GM19023 (cell line): ENCODE measurements at regions not wholly inside any gene's neighbourhood (a gene's known extent, or its start where the extent isn't known, plus 50 kb on each side); places are given as distances from the start of the nearest gene placed in this dataset.

Experiments
- ATAC-seq: cut with Tn5 transposase; IDR thresholded peaks from one replicate; pipeline ENCODE4 v1.9.1; 2021; ENCODE audit warnings: mild to moderate bottlenecking, moderate library complexity; ENCODE audit not compliant: unreplicated experiment

DNA sequence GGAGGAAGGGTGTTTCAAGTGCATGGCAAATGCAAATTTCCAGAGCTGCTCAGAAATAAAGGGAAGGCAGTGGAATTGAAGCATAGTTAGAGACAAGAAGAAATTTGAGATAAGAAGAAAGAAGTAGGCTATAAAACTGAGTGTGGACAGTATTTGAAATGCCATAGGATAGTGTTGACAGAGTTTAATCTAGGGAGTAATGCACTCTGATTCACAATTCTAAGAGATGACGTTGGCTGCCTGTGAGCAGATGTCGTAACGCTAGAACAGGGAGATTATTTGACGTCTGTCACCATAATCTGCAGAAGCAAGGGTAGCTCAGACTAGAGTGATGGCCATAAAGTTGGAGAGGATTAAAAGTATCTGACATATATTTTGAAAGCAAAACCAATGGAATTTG is 389.9 kb upstream of the KIRREL3 start:
- no peak for ATAC-seq

DNA sequence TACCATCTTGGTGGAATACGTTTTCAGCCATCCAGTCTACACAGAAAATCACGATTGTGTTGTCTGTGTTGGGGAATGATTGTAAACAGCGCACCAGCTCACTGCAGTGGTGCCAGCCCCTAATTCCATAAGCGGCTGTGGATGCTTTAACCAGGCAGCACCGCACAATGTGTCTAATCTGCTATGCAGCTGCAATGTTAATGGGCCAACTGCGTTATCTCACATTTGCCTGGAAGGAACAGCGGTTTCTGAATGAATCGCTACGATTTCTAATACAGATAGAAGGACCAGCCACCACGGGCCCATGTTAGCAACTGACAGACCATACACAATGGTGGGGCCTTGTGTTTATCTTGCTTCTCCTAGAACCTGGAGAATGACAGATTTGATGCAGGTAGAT is 384.5 kb upstream of the KIRREL3 start:
- no peak for ATAC-seq

- no peak for ATAC-seq
Observed at GRCh38 chr11:127383026-127383425, 382.5 kb upstream of the KIRREL3 start.

DNA sequence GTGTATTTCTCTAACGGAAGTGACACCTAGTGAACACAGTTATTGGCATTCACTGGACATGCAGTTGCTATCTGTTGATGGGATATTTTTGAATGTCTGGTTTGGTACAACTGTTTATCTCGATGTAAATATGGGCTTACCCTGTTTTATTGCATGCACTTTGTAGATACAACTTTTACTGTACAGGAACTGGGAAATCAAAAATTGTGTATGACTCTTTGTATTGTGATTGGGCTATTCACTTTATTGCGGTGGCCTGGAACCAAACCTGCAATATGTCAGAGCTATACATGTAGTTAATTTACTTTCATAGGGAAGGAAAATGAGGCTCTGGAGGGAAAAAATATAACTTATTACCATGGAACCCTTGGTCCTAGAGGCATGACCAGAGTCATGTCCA is 380.7 kb upstream of the KIRREL3 start:
- ATAC-seq = no peak

DNA sequence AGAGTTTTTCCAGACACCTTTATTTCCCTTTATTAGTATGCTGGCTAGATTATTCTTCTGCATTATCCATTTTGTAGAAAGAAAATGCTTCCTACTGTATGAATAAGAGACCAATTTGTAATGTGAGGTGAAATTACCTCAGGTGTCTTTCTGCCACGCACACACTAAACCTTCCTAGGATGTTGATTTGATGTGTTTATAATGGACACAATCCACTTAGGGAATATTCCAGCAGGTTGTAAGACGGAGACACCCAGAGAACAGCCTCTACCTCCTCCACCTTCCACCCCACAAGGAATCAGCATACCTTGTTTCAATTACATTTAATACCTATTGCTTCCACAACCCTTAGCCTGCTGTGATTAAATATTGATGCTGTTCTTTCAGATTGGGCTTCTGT is 379.1 kb upstream of the KIRREL3 start:
- ATAC-seq = no peak

- no peak for ATAC-seq
Observed at GRCh38 chr11:127376301-127376700, 375.7 kb upstream of the KIRREL3 start.

DNA sequence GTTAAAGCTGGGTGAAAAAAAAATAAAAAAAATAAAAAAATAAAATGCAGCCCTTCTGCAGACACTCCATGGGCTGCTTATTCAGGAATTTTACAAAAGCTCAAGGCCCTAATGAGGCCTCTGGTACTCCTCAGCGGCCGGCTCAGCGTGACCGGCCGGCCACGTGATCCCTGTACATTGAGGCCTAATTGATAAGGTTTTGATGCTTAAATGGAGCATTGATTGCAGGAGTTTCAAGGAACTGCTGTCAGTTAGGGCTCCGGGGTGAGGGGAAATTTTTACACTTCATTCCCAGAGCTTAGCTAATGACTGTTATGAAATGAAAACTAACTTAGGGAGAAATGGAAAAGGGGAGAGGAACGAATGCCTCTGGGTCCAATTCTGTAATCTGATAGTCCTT is 368.8 kb upstream of the KIRREL3 start:
- no peak for ATAC-seq

GRCh38 chr11:127362754-127363308 is 362.3 kb upstream of the KIRREL3 start:
- no peak for ATAC-seq

GRCh38 chr11:127358160-127358559 is 357.6 kb upstream of the KIRREL3 start:
- no peak for ATAC-seq

DNA sequence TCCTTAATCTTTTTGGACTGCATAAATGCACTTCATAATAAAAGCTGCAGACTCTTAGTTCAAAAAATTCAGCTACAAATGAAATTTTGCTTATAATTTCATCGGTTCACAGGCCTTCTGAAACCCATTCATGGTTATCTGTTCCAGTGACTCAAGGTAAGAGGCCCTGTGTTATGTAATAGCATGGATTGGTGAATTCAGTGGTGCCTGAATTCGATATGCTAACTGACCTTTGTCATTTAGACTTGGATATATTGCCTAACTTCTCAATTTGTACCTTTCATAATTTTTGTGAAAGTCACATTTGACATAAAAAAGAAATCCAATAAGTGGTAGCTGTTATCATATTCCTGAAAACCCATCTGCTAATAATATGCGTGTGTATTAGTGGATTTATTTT is 349.9 kb upstream of the KIRREL3 start:
- ATAC-seq = no peak

GRCh38 chr11:127345819-127346459 is 345.4 kb upstream of the KIRREL3 start:
- no peak for ATAC-seq

DNA sequence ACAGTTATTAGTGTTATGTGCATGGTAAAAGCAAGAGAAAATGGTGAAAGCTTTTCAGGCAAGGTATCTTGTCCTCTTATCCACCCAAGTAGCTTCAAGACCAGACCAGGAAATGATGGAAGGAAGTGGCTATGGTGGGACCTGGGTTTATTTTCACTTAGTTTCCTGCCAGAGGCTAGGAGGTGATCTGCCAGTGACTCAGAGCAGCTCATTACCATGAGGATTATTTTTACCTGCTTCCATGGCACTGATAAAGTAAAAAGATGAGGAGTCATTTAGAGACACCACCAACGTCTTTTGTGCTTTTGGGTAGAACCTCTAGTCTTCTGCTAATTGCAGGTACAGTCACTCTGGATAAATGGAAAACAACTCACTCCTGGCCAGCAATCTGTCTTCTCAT is 339.9 kb upstream of the KIRREL3 start:
- no peak for ATAC-seq

DNA sequence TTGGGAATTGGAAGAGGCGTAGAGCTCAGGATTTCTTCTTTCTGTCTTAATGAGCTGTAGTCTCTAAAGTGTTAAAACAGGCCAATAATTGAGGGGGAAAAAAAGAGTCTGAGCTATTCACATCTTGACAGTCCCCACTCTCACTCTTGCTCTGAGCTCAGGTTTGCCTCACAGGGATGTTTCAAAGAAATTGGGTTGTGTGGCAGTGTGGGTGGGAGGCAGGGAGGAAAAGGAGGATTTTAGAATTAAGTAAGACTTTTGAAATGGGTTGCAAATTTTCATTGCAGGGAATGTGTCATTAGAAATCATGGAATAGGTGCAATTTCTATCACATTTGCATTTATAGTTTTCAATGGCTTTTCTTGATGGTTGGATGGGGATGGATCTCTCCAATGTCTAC is 338.8 kb upstream of the KIRREL3 start:
- no peak for ATAC-seq

- no peak for ATAC-seq
Observed at GRCh38 chr11:127338380-127339259, 338.1 kb upstream of the KIRREL3 start.

DNA sequence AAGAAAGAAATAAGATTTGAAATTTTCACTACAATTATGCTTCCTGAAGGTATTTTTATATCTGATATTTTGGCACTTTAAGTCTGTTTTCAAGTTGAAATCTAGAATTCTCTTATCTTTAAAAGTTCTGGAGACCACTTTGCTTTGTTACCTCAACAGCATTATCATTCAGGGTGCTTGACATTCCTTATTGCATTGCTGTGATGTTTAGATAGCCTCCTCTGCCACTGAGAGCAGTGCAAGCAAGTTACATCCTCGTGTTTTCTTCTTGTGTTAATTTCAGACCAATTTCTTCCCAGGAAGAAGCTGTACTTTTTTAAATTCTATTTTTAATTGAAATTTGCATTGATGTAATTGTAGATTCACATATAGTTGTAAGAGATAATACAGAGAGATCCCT is 333.9 kb upstream of the KIRREL3 start:
- no peak for ATAC-seq

DNA sequence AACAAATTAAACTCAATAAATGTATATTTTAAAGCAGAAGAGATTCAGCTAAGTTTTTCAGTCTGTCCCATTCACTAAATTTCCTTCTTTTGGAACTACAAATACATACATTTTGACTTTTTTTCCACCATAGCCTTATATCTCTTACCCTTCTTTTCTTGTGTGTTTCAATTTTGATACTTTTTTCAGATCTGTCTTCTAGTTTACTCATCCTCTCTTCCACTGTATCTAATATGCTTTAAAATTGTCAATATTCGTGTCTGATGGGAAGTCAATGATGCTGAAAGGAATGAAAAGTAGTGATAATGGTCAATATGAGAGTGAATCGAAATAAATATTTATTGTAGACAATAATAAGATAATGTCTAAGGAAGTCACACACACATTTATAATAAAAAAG is 332.3 kb upstream of the KIRREL3 start:
- no peak for ATAC-seq

- no peak for ATAC-seq
Observed at GRCh38 chr11:127330044-127330443, 329.5 kb upstream of the KIRREL3 start.

- ATAC-seq = no peak
Observed at GRCh38 chr11:127308291-127308690, 307.7 kb upstream of the KIRREL3 start.

- no peak for ATAC-seq
Observed at GRCh38 chr11:127307700-127308099, 307.1 kb upstream of the KIRREL3 start.

GRCh38 chr11:127304634-127305033 is 304.1 kb upstream of the KIRREL3 start:
- ATAC-seq = no peak

- ATAC-seq = no peak
Observed at GRCh38 chr11:127288926-127289325, 288.4 kb upstream of the KIRREL3 start.

DNA sequence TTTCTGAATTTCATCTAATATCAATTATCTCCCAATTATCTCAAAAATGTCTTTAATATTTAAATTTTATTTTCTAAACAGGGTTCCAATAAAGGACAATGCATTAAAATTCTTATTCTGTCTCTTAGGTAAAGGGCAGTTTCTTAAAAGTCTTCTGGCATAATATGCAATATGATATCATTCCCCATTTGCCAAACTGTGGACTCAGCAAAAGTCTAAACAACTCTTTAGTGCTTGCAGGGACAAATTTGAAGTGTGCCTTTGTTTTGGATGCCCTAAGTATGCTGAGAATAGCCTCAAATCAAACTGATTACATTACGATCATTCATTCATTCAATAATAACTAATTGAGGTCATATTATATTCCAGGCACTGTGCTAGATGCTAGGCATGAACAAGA is 281.0 kb upstream of the KIRREL3 start:
- ATAC-seq = no peak
